ENCODE measurements at regions not wholly inside any gene's neighbourhood (a gene's known extent, or its start where the extent isn't known, plus 50 kb on each side); places are given as distances from the start of the nearest gene placed in this dataset.
"Not testable (repeated sequence)": the region's sequence is repeated elsewhere in the genome, so short reads cannot be mapped to it uniquely, and the experiment has no call there.

DNA sequence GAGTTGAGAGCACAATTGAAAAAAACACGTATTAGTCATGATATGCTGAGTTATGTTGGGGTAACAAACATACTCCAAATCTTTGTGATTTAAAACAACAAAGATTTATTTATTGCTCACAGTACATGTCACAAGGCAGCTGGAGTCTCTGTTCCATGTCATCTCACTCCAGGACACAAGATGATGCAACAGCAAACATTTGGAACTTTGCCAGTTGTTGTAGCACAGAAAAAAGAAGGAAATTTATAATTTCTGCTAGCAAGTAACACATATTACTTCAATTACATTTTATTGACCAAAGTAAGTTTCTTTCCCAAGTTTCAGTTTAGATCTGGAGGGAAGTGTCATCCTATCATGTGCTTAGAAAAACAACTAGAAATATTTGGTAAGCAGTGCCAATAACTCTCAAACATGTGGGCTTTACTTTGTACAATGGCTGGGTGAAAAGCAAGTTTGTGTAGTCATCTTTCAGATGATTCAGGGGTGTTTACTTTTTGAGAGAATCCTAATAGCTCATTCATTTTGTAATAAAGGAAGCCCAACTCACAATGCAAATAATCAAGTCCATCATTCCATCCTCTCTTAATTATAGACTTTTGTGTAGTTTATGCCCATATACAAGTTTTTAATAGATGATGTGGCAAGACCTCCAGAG lies 452.3 kb downstream of the ZIC3 start:
- DNase-seq (ENCODE audit: low spot score), result no peak

DNA sequence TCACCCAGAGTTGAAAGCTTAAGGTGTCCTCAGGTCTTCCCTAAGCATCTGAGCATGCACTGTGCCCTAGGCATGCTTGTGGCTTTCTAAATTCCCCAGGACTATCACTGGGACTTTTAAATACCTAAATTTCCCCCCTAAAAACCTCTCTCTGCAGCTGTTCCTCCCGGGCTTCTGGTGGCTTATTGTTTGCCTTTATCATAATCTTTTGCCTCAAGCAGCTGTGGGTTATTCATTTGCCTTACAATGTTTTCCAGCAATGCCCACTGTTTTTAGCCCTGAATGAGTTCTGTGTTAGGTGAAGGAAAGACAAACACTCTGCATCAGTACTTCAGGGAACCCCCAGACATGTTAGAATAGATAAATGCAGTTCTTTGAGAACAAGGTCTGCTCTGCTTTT lies 455.0 kb downstream of the ZIC3 start:
- DNase-seq (ENCODE audit: low spot score), result no peak

DNA sequence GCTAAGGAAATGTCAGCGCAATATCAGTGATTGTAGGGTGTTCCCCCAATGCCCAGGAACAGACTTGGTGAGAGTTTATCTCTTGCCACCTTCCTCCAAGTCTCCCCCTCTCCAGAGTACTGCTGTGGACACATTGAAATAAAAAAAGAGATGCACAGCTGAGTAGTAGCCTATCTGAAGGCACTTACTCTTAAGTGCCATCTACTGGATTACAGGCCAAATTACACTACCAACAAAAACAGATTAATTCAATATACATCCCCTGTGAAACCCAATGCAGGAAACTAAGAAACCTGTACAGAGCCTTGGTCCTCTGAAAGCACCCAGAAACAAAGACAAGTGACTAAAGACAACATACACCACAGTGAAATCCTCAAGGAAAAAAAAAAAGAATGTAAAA lies 460.3 kb downstream of the ZIC3 start:
- DNase-seq (ENCODE audit: low spot score), result no peak

DNA sequence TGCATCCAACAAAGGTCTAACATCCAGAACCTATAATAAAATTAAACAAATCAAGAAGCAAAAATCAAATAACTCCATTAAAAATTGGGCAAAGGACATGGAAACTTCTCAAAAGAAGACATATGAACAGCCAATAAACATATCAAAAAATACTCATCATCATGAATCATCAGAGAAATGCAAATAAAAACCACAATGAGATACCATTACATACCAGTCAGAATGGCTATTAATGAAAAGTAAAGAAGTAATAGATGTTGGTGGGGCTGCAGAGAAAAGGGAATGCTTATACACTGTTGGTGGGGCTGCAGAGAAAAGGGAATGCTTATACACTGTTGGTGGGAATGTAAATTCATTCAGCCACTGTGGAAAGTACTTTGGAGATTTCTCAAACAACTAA lies 465.8 kb downstream of the ZIC3 start:
- DNase-seq (ENCODE audit: low spot score), result no peak

DNA sequence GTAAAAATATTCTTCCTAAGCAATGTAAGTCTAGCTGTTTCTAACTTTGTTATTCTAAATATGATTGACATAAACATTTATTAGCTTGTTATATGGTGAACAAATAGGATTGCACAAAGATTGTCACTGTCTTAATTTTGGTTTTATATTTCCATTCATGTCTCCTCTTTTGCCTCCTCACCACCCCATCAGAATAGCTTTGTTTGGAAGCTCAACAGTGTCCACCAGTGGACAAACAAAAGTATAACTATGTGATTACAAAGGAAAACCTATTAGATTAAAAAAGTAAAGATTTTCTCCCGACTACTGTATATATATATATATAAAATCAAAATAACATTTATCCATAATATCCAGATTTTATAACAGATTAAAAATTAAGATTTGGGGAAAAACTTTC lies 468.2 kb downstream of the ZIC3 start:
- no peak for DNase-seq (ENCODE audit: low spot score)

DNA sequence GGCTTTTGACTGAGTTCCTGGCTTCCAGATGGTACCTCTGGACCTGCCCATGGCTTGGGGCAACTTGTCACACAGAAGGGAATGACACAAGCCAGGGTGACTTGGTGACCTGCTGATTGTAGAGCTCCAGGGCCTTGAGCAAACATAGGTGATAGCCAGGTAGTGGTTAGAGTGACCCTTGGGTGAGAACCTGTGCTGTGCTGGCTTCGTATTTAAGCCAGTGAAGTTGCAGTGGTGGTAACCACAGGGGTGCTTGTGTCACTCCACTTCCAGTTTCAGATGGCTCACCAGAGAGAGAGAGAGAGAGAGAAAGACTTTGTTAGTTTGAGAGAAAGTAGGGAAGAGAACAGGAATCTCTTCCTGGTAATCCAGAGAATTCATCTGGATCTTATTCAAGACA lies 471.6 kb downstream of the ZIC3 start:
- DNase-seq (ENCODE audit: low spot score), result no peak

DNA sequence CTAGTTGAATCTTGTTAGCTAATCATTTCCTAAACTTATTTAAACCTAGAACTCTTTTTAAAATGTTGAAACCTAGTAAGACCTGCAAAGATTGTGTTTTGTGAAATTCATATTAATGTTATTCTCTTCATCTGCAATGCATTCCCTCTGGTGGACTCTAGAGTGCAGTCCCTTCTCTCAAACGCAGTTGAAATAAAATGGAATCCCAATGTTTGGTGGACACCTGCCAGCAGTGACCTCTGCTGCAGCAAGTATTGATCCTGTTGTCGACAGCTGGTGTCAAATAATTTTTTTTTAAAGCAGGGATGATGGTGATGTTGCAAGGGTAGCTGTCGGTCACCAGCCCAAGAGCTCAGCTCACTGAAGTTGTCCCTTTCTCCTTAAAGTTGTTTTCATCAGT lies 492.0 kb downstream of the ZIC3 start:
- no peak for DNase-seq (ENCODE audit: low spot score)

DNA sequence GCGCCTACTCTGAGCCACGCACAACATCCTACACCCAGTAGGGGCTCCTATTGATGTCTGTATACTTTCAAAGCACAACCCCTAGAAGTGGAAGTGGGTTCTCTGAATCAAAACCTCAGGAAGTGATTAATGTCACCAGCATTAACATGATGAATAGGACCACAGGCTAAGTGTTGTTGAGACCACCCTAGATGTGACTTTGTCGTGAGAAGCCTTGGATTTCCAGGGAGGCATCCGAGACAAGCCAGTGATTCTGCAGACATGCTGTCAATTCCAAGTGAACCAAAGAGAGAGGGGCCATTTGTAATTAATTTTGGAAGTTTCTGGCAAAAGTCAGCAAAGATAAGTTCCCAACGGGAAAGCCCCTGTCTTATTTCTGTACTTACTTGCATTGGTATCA lies 493.0 kb downstream of the ZIC3 start:
- DNase-seq (ENCODE audit: low spot score), result no peak

DNA sequence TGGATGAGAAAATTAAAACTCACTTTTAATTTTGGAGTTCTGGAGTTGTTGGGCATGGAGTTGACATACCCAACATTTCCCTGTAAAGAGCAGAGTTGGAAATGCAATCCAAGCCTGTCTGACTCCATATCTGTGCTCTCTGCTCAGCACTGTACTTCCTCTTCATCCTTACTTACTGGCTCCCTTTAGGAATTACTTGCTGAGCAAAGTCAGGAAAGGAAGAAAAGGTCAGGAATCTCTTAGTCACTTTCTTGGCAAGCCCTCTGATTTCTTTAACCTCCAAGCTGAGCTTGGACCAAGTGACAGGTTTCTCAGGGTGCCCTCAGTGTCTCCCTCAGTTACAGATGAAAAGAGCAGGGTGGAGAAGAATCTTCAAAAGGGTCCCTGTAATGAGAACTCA lies 501.5 kb downstream of the ZIC3 start:
- DNase-seq (ENCODE audit: low spot score), result no peak

DNA sequence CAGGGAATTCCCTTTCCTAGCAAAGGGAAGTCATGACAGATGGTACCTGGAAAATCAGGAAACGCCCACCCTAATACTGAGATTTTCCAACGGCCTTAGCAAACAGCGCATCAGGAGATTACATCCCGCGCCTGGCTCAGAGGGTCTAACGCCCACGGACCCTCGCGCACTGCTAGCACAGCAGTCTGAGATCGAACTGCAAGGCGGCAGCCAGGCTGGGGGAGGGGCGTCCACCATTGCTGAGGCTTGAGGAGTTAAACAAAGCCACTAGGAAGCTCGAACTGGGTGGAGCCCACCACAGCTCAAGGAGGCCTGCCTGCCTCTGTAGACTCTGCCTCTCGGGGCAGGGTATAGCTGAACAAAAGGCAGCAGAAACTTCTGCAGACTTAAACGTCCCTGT lies 507.7 kb downstream of the ZIC3 start:
- no peak for DNase-seq (ENCODE audit: low spot score)

DNA sequence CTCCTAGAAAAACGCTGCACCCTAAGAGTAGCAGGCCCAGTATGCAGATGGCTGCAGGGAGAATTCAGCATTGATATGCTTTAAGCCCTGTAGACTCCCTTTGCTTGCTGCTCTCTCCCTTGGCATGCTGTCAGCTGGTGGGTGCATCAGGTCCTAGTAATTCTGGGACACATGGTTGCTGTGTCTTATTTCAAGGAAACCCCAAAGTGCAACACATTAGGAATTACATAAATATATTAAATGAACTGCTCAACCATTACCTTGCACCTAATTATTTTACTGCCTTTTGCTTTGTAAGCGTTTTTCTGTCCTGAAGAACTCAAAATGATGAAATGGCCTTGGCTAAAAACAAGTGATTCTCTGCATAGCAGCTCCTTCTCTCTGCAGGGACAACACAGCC lies 516.3 kb downstream of the ZIC3 start:
- DNase-seq (ENCODE audit: low spot score), result no peak

DNA sequence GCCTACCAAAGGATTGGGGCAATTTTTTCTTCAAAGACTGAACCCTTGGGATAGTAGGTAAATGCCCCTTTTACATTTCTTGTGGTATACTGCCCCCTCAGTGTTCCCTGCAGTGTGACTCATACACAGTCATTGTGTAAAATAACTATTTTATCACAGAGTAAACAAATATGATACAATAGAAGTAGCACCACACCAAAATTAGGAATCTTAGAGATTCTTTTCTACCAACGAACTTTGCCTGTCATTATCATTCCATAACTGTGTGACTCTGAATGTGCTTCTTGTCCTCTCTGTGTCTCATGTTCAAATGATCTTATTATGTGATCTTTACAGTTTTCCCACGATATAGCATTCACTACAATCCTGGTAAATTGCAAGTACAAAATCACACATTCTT lies 517.0 kb downstream of the ZIC3 start:
- no peak for DNase-seq (ENCODE audit: low spot score)

DNA sequence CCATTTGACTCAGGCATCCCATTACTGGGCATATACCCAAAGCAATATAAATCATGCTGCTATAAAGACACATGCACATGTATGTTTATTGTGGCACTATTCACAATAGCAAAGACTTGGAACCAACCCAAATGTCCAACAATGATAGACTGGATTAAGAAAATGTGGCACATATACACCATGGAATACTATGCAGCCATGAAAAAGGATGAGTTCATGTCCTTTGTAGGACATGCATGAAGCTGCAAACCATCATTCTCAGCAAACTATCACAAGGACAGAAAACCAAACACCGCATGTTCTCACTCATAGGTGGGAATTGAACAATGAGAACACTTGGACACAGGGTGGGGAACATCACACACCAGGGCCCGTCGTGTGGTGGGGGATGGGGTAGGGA lies 545.0 kb downstream of the ZIC3 start:
- not testable (repeated sequence) for DNase-seq (ENCODE audit: low spot score)

DNA sequence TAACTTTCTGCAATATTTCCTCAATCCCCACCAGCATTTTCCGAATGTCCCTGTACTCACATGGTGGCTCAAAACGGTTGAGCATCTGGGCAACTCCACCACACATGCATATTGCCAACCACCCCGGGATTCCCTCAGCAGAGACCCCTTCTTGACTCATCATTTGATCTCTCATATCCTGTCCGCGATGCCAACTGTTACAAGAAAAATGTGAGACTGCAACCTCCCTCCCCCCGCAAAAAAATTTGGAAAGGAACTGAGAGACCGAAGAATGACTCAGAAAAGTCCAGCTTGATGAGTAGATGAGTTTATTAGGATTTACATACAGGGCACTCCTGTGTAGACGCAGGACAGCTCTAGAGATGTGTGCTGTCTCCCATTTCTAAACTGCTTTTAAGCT lies 561.4 kb downstream of the ZIC3 start:
- no peak for DNase-seq (ENCODE audit: low spot score)

DNA sequence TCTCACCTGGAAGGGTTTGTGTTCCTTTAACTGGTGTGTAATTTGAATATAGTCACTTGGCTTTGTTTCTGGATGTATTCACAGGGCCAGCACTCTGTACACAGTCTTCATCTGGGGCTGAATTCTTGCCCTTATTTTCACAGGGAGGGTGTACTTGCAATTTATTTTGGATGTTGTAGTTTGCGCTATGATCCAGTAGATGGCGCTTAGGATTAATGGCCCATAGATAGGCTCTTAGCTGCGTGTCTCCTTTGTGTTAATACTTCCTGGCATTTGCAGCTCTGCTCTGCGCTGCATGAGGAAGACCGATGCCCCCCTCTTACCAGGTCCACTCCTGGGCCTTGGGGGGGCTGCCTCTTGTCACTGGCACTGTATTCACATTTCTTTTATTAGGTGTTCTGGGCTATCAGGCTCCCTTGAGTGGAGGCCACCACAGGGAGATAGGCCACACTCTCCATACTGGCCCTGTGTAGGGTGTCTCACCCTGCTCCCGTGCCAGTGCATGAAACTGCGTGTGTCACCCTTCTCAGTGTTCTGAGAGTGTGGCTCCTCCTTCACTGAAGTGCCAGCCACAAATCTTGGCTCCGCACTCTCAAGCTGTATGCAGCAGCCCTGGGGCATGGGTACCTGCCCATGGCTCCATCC lies 562.2 kb downstream of the ZIC3 start:
- DNase-seq (ENCODE audit: low spot score), result peak; percentile 2

DNA sequence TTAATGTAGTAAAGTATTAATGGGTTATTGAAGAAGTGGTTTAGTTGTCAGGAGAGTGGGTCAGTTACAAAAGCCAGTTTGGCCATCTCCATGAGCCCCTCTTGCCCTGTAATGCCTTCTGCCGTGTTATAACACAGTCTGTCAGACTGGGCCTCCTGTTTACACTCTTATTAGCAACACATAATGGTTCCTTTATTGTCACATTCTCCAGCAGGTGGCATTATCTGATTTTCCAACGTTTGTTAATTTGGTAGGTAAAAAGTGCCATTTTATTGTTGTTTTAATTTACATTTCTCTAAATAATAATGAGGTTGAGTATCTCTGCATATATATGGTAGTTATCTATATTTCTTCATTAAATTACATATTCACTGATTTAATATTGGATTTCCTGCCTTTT lies 560.8 kb downstream of the FGF13 start:
- DNase-seq (ENCODE audit: low spot score), result no peak

DNA sequence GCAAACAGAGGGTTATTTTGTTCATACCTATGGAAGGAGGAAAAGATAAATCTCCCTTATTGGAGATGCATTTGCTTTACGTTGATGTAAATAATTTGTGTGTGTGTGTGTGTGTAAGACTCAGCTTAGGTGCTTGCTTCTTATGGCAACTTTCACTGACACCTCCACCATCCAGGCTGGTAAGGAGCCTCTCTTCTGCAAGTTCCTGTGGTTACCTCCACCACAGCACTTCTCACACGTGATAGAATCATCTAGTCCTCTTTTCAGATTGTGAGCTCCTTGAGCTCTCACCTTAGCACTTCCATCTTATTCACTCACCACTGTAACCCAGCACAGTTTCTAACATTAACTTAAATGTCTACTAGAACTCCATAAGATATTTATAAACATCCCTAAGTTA lies 553.7 kb downstream of the FGF13 start:
- DNase-seq (ENCODE audit: low spot score), result no peak

DNA sequence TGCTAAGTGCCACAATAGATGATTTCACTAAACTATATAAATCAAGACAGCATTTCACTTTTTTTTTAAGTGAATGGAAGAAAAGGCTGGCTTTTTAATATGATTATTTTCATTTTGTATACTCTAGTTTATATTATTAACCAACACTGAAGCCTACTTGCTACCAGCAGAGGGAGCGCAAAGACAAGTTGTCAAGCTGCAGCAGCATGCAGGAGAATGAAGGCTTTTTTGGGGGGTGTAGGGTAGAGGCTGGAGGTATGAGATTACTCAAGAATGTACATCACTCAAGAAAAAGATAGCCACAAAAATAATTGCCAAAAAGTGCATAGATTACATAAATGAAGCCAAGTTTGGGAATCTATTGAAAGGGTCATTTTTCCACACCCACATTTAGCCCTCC lies 519.5 kb downstream of the FGF13 start:
- DNase-seq (ENCODE audit: low spot score), result no peak

DNA sequence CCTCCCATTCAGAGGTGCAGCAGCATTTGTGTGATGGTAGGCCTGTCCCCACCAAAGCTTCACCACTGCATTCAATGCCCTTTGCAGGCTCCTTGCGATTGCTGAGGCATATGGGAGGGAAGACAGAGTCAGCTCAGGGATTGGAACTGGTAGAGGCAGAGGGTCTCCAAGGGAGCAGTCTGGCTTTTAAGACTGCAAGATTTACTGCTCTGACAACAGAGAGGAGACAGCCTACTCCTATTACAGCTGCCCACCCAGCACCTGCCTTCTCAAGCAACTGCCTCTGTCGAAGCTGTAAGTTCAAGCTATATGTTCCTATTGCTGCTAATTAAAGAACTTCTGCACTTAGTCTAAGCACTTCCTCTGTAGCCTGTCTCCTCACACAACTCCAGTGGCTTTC lies 481.8 kb downstream of the FGF13 start:
- DNase-seq (ENCODE audit: low spot score), result no peak

DNA sequence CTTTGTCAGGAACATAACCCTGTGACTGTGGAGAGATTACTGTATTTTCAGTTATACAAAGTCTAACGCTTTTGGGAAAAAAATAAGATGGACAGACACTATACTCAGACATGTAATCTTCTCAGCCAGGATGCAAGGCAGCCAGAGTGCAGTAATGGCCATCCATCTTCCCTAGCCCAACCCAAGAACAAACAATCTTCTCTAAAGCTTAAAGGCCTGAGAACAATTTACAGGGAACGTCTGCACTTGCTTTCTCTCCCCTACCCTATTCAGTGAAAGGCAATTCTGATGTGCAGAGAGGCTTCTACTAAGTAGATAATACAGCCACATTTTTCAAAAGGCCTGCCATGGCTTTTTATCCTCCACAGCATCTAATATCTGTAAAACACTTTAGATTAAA lies 471.3 kb downstream of the FGF13 start:
- no peak for DNase-seq (ENCODE audit: low spot score)

DNA sequence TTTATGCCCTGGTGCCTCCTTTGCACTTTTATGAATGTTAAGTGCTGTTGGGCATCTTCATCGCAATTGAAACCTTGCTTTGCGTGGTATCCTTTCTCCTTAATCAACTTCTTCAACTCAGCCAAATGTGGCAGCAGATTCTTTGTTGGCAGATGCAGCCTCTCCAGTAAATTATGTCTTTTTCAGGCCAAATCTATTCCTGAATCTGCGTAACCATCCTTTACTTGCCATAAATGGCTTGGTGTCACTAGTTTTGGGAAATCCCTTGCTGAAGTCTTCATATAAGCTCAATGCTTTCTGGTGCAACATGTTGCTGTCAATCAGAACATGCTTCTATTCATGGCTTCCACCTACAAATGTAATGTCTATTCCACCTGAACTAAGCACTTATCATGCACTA lies 457.5 kb downstream of the FGF13 start:
- no peak for DNase-seq (ENCODE audit: low spot score)

DNA sequence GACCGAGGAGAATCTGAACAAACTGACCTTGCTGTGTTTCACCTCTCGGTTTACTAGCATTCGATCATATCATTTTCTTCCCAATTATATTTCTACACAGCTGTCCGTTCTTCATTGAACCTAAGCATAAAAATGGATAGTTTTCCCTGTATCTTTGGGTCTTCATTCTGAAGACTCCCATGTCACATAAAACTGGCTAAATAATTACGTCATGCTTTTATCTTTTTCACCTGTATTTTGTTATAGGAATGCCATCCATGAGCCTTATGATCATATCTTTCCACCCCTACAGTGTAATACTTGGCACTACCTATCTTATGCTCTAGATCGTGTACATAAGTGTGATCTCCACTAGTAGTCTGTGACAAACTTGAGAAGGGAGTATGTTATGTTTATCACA lies 456.1 kb downstream of the FGF13 start:
- no peak for DNase-seq (ENCODE audit: low spot score)

DNA sequence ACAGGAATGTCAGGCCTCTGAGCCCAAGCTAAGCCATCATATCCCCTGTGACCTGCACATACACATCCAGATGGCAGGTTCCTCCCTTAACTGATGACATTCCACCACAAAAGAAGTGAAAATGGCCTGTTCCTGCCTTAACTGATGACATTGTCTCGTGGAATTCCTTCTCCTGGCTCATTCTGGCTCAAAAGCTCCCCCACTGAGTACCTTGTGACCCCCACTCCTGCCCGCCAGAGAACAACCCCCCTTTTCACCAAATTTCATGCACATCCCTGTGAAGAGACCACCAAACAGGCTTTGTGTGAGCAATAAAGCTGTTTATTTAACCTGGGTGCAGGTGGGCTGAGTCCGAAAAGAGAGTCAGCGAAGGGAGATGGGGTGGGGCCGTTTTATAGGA lies 447.4 kb downstream of the FGF13 start:
- not testable (repeated sequence) for DNase-seq (ENCODE audit: low spot score)

DNA sequence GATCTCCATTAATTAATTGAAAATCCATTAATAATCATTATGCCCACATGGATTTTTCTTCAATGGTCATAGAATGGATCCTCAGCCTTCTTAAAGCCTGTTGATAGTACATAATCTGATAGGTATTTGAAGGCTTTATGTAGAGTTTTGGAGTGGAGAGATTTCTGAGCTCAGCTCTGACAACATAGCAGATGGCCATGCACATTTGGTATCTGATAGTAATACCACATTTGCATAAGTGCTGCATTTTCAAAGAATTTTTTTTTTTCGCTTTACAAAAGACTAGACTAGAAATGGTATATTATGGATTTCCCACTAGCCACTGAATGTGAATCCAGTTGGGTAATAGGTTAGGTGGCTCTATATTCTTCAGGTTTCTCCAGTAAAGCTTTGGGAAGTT lies 440.6 kb downstream of the FGF13 start:
- no peak for DNase-seq (ENCODE audit: low spot score)
